IMR-90 (cell line): ENCODE measurements at regions not wholly inside any gene's neighbourhood (a gene's known extent, or its start where the extent isn't known, plus 50 kb on each side); places are given as distances from the start of the nearest gene placed in this dataset.

ENCODE experiments used
- ATAC-seq: fragments of 200-7000 bp; cut with Tn5 transposase; 2 replicates; pipeline ENCODE4 v1.9.1; 2020; ENCODE audit warnings: low read depth, mild to moderate bottlenecking, moderate library complexity
- BruUV-seq: library from RNA; stranded (reverse); fragments of 400-500 nt; replicated peaks from 2 replicates; lab custom pipeline; 2021; lab: Mats Ljungman, UMichigan
- CTCF ChIA-PET: fragments of 300-600 bp; formaldehyde crosslinking; extraction: SDS; loops from one replicate; lab custom pipeline; 2021; ENCODE audit warnings: antibody characterized with exemption; lab: Yijun Ruan, JAX
- POLR2A ChIA-PET: fragments of 300-600 bp; sonication (Branson Sonifier 250); formaldehyde crosslinking; loops from one replicate; lab custom pipeline; 2022; ENCODE audit warnings: antibody characterized with exemption; ENCODE audit not compliant: unreplicated experiment; lab: Charles Lee
- DNase-seq: peaks from one replicate; pipeline ENCODE4 v3.0.0; 2013
- H2AFZ ChIP-seq: replicated peaks from 2 replicates; pipeline ENCODE3; 2013; ENCODE audit warnings: low read length, mild to moderate bottlenecking; ENCODE audit not compliant: poor library complexity
- H2AK5ac ChIP-seq: 2 replicates; pipeline ENCODE4 v1.6.1; 2013; ENCODE audit warnings: low read depth, low read length, inconsistent platforms
- H2AK9ac ChIP-seq: replicated peaks from 2 replicates; pipeline ENCODE3; 2013; ENCODE audit warnings: mild to moderate bottlenecking, low read depth, low read length, moderate library complexity; ENCODE audit not compliant: poor library complexity
- H2BK120ac ChIP-seq: 2 replicates; pipeline ENCODE4 v1.6.1; 2013; ENCODE audit warnings: low read depth, low read length, inconsistent platforms
- H2BK15ac ChIP-seq: 3 replicates; pipeline ENCODE4 v1.6.1; 2013; ENCODE audit warnings: low read depth, low read length, inconsistent platforms
- H2BK20ac ChIP-seq: 2 replicates; pipeline ENCODE4 v1.6.1; 2013; ENCODE audit warnings: low read depth, mild to moderate bottlenecking, inconsistent platforms, low read length, moderate library complexity
- H2BK5ac ChIP-seq: 2 replicates; pipeline ENCODE4 v1.6.1; 2013; ENCODE audit warnings: mild to moderate bottlenecking, low read depth, low read length, inconsistent platforms; ENCODE audit not compliant: poor library complexity, severe bottlenecking
- H3K14ac ChIP-seq: replicated peaks from 2 replicates; pipeline ENCODE4 v1.6.1; 2013; ENCODE audit warnings: low read depth, low read length, inconsistent platforms
- H3K18ac ChIP-seq: 2 replicates; pipeline ENCODE4 v1.6.1; 2013; ENCODE audit warnings: low read depth, low read length, control low read depth
- H3K23ac ChIP-seq: 2 replicates; pipeline ENCODE4 v1.6.1; 2013; ENCODE audit warnings: low read depth, low read length, inconsistent platforms
- H3K27ac ChIP-seq: 2 replicates; pipeline ENCODE4 v1.5.1; 2013; ENCODE audit warnings: mild to moderate bottlenecking, control low read depth, low read length; ENCODE audit not compliant: insufficient read depth
- H3K27me3 ChIP-seq: 2 replicates; pipeline ENCODE4 v1.6.1; 2013; ENCODE audit warnings: low read length; ENCODE audit not compliant: control insufficient read depth, insufficient read depth
- H3K36me3 ChIP-seq: 2 replicates; pipeline ENCODE4 v1.6.1; 2013; ENCODE audit warnings: low read length, mixed read lengths; ENCODE audit not compliant: control insufficient read depth, insufficient read depth
- H3K4ac ChIP-seq: 2 replicates; pipeline ENCODE4 v1.6.1; 2013; ENCODE audit warnings: low read depth, low read length, inconsistent platforms
- H3K4me1 ChIP-seq: 2 replicates; pipeline ENCODE4 v1.6.1; 2013; ENCODE audit warnings: low read length, mixed read lengths; ENCODE audit not compliant: control insufficient read depth, insufficient read depth
- H3K4me2 ChIP-seq: 2 replicates; pipeline ENCODE4 v1.6.1; 2013; ENCODE audit warnings: low read depth, mild to moderate bottlenecking, control low read depth, low read length, moderate library complexity
- H3K4me3 ChIP-seq: 2 replicates; pipeline ENCODE4 v1.5.1; 2013; ENCODE audit warnings: low read depth, mild to moderate bottlenecking, control low read depth, low read length, moderate library complexity; ENCODE audit not compliant: insufficient read depth
- H3K56ac ChIP-seq: 2 replicates; pipeline ENCODE4 v1.6.1; 2013; ENCODE audit warnings: low read length, inconsistent platforms; ENCODE audit not compliant: insufficient read depth; ENCODE audit errors: extremely low read depth
- H3K79me1 ChIP-seq, 2 experiments: 2 replicates each; pipeline ENCODE4 v1.6.1; 2013; ENCODE audit warnings: low read length in 2 of 2, inconsistent platforms in 1 of 2, low read depth in 1 of 2
- H3K9ac ChIP-seq: 2 replicates; pipeline ENCODE4 v1.6.1; 2013; ENCODE audit warnings: low read depth, low read length, control low read depth
- H3K9me1 ChIP-seq: 2 replicates; pipeline ENCODE4 v1.6.1; 2013; ENCODE audit warnings: low read length, inconsistent platforms; ENCODE audit not compliant: insufficient read depth
- H3K9me3 ChIP-seq: 2 replicates; pipeline ENCODE4 v1.6.1; 2013; ENCODE audit warnings: low read length; ENCODE audit not compliant: control insufficient read depth, insufficient read depth
- H4K20me1 ChIP-seq: 2 replicates; pipeline ENCODE4 v1.6.1; 2013; ENCODE audit warnings: low read length, inconsistent platforms; ENCODE audit not compliant: insufficient read depth
- H4K5ac ChIP-seq: 2 replicates; pipeline ENCODE4 v1.6.1; 2013; ENCODE audit warnings: mild to moderate bottlenecking, low read depth, low read length, control low read depth
- H4K8ac ChIP-seq, 2 experiments: 2 replicates each; pipeline ENCODE4 v1.6.1; 2013; ENCODE audit warnings: low read depth in 2 of 2, low read length in 2 of 2, control low read depth in 1 of 2, inconsistent platforms in 1 of 2
- H4K91ac ChIP-seq: 2 replicates; pipeline ENCODE4 v1.6.1; 2013; ENCODE audit warnings: low read depth, low read length, inconsistent platforms; ENCODE audit not compliant: insufficient read depth
- BHLHE40 ChIP-seq: fragments of 150-350 bp; IDR thresholded peaks from 2 replicates; pipeline ENCODE4 v1.6.1; 2016; ENCODE audit warnings: mild to moderate bottlenecking, low read depth, low read length
- WGBS, 2 experiments: methylation state at CpG; one replicate each; pipeline versions ENCODE4 v1.1.5 to v1.1.7; 2013; ENCODE audit warnings: missing lambda C conversion rate in 2 of 2; ENCODE audit not compliant: insufficient read length in 1 of 2; ENCODE audit errors: extremely low coverage in 2 of 2; 5-methylcytosine and 5-hydroxymethylcytosine counted together
- dilution Hi-C: fragments of 300-500 bp; cut with HindIII; formaldehyde crosslinking; loops from one replicate; pipeline ENCODE4 v1.14.3; 2018; ENCODE audit warnings: low sequenced_read_pairs; ENCODE audit not compliant: unreplicated experiment
- in situ Hi-C: fragments of 300-500 bp; cut with MboI; formaldehyde crosslinking; loops from 3 replicates; pipeline ENCODE4 v1.14.3; 2019; ENCODE audit warnings: low sequenced_read_pairs, inconsistent platforms, mixed read lengths
- intact Hi-C: fragments of 100-400 bp; cut with micrococcal nuclease; formaldehyde crosslinking; loops from 2 replicates; pipeline ENCODE4 v1.10.0; 2022

- no peak for ATAC-seq
- Histone ChIP-seq H3K9me3 (no peaks in the 10 kb centered on the region), H3K18ac (no peak overlapping the region), H3K27me3 (no peaks in the 10 kb centered on the region), H3K4ac (no peak overlapping the region), H4K91ac (no peak overlapping the region), H3K9me1 (no peaks in the 10 kb centered on the region), H3K4me3 (no peak overlapping the region), H3K79me1 (no peaks in the 10 kb centered on the region), H3K9ac (no peak overlapping the region), H3K27ac (no peak overlapping the region), H3K36me3 (no peaks in the 10 kb centered on the region), H3K4me1 (no peaks in the 10 kb centered on the region), H3K56ac (no peak overlapping the region), H3K14ac (no peak overlapping the region), H2AFZ (no peak overlapping the region), H4K8ac (no peak overlapping the region), H2BK20ac (no peak overlapping the region), H4K5ac (no peak overlapping the region), H2BK120ac (no peak overlapping the region), H4K20me1 (no peaks in the 10 kb centered on the region), H2AK9ac (no peak overlapping the region), H3K4me2 (no peak overlapping the region), H3K23ac (no peak overlapping the region), H2AK5ac (no peak overlapping the region), H2BK5ac (no peak overlapping the region), H2BK15ac (no peak overlapping the region)
- TF ChIP-seq BHLHE40, result no peak
- POLR2A ChIA-PET, result no interaction called here
- CTCF ChIA-PET, result no interaction called here
- no TSS peak for BruUV-seq
- in situ Hi-C loops, result no loop called here
- dilution Hi-C loops, result no loop called here
- no peak for DNase-seq
- 70% methylated on average over 2 of the region's 8 CpGs; no CpG with 5 or more reads in 1 of the 2 experiments for WGBS, 2 experiments
- intact Hi-C loops, result no loop called here
Observed at GRCh38 chr7:124351950-124352349, 319.1 kb upstream of the TMEM229A start.
